OCI-LY3 (cell line): ENCODE measurements at regions not wholly inside any gene's neighbourhood (a gene's known extent, or its start where the extent isn't known, plus 50 kb on each side); places are given as distances from the start of the nearest gene placed in this dataset.

ENCODE experiments used
- EZH2phosphoT487 ChIP-seq: fragments of 200-600 bp; shearing (Covaris generic); IDR thresholded peaks from 2 replicates; pipeline ENCODE4 v1.6.1; 2018; ENCODE audit warnings: antibody characterized with exemption, mixed run types, low read depth
- TF ChIP-seq, protein P1 (sequence below): fragments of 200-600, 300-600 bp; sonication (generic); IDR thresholded peaks from 2 replicates; pipeline ENCODE4 v1.5.1; 2014; ENCODE audit warnings: antibody characterized with exemption, low read length, low read depth

DNA sequence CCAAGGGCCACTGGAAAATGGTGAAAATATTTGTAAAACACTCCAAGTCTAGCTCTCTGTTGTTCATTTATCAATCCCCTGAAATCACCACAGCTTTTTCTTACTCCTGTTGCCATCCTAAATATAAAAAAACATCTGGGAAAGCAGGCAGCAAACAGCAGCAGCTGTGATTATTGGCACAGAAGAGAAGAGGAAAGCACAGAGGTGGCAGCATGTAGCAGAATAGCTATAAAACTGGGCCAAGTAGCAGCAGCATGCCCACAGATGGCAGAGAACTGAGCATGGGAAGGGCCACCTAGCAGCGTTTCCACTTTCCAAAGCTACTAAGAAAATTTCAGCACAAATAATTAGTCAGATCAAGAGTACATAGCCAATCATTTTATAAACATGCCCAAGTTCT is 307.2 kb downstream of the SLC7A11 start:
- no peak for TF ChIP-seq EZH2phosphoT487
- TF ChIP-seq, protein P1, sequence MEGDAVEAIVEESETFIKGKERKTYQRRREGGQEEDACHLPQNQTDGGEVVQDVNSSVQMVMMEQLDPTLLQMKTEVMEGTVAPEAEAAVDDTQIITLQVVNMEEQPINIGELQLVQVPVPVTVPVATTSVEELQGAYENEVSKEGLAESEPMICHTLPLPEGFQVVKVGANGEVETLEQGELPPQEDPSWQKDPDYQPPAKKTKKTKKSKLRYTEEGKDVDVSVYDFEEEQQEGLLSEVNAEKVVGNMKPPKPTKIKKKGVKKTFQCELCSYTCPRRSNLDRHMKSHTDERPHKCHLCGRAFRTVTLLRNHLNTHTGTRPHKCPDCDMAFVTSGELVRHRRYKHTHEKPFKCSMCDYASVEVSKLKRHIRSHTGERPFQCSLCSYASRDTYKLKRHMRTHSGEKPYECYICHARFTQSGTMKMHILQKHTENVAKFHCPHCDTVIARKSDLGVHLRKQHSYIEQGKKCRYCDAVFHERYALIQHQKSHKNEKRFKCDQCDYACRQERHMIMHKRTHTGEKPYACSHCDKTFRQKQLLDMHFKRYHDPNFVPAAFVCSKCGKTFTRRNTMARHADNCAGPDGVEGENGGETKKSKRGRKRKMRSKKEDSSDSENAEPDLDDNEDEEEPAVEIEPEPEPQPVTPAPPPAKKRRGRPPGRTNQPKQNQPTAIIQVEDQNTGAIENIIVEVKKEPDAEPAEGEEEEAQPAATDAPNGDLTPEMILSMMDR: no peak
